ENCODE measurements at regions not wholly inside any gene's neighbourhood (a gene's known extent, or its start where the extent isn't known, plus 50 kb on each side); places are given as distances from the start of the nearest gene placed in this dataset.

GRCh38 chr1:212557739-212558692 lies 50.5 kb upstream of the ATF3 start:
- no peak for DNase-seq (ENCODE audit: low read depth)

GRCh38 chr1:212558693-212559480 lies 49.7 kb upstream of the ATF3 start:
- DNase-seq (ENCODE audit: low read depth), result peak; percentile 82

Measured in GM04504 (cell line).